ACHN (cell line): ENCODE measurements at regions not wholly inside any gene's neighbourhood (a gene's known extent, or its start where the extent isn't known, plus 50 kb on each side); places are given as distances from the start of the nearest gene placed in this dataset.
"Not testable (repeated sequence)": the region's sequence is repeated elsewhere in the genome, so short reads cannot be mapped to it uniquely, and the experiment has no call there.

Experiments used
- DNase-seq: peaks from one replicate; pipeline ENCODE4 v3.0.0-alpha.2; 2015
- in situ Hi-C: cut with HindIII; loops from 2 replicates; pipeline ENCODE4 v1.10.0; 2017; ENCODE audit warnings: low sequenced_read_pairs, low pct_ligation_motif_present, low pct_unique_long_range_greater_than_20kb

DNA sequence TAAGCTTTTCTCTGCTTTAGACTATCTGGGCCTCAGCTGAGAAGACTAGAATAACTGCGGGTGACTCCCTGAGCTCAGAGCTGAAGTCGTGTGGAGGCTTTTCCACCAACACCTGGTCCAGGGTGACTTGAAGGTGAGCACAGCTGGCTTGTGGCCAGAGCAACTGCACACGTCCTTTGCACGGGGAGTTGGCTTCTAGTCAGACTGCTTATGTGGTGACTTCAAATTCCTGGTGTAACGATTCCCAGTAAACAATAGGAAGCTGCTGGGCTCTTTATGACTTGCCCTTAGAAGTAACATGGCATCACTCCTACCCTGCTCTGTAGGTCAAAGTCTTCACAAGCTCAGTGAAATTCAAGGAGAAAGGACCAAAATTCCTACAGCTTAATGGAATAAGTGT is 800.6 kb upstream of the CDH6 start:
- in situ Hi-C loops = no loop called here

DNA sequence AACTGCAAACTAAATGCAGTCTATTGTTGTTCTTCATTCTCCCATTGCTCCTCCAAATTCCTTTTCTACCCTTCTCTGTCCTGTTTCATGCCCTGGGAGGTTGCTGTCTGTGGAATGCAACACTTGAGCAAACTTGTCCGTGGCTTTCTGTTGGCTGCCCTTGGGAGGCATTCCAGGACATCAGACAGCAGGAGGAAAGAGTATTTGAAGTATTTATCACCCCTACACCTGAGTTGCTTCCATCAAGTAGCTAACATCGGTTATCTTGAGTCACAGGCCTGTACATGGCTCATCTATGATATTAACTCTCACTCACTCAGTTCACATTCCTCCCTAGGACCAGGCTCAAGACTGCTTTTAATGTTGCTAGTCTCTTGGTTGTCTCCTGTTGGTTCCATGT is 803.4 kb upstream of the CDH6 start:
- in situ Hi-C loops = no loop called here

More for the DNA sequence above, 800.6 kb upstream of the CDH6 start:
- DNase-seq = no peak

DNA sequence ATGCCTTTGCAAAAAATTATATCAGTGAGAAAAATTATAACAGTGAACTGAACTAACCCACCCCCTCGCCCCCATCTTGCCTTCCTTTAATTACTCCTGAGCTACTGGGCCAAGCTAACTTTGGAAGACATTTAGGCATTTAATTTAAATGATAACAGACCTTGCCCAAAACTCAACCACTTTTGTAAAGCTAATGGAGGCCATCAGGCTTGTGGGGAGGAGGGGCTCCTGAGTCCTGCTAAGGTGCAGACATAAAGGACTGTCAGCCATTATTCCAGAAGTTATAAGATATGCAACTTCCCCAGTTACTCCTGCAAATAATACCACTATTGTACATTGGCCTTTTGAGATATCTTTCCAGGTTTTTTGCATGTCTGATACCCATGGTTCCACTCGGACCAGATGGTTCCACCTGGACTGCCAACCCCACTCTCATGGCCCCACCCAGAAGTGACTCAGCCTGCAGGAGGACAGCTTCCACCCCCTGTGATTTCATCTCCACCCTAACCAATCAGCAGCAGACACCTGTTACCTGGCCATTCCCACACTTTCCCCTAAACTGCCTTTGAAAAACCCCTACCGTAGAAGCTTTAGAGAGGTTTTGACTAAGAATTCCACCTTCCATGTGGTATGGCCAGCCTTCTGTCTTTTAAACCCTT is 805.4 kb upstream of the CDH6 start:
- in situ Hi-C loops = no loop called here
- DNase-seq = no peak

More for the DNA sequence above, 803.4 kb upstream of the CDH6 start:
- DNase-seq = no peak

DNA sequence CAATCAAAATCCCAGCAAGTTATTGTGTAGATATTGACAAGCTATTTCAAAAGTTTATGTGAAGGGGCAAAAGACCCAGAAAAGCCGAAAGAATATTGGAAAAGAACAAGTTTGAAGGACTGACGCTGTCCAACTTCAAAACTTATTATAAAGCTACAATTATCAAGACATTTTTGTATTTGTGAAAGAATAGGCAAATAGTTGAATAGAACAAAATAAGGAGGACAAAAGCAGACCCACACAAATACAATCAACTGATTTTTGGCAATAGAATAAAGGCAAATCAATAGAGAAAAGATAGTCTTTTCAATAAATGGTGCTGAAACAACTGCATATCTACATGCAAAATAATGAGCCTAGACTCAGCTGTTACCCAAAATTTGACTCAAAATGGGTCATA is 807.7 kb upstream of the CDH6 start:
- in situ Hi-C loops = no loop called here

DNA sequence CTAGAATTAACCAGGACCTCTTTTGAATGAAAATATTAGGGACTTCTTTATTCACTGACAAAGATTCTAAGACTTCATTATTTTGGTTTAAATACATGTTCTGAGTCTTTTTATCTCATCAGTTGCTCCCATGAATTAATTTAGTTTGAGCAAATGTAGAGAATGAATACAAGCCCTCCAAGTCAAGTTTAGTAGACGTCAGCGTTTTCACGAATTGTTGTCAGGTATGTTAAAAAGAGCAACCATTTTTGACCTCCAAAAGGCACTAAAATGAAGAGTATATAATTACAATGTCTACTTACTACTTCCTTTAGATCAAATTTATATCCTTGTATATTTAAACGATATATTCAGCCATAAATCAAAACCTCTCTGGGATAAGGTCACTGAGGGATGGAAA is 809.3 kb upstream of the CDH6 start:
- no peak for DNase-seq
- in situ Hi-C loops = no loop called here

More for the DNA sequence above, 807.7 kb upstream of the CDH6 start:
- no peak for DNase-seq

DNA sequence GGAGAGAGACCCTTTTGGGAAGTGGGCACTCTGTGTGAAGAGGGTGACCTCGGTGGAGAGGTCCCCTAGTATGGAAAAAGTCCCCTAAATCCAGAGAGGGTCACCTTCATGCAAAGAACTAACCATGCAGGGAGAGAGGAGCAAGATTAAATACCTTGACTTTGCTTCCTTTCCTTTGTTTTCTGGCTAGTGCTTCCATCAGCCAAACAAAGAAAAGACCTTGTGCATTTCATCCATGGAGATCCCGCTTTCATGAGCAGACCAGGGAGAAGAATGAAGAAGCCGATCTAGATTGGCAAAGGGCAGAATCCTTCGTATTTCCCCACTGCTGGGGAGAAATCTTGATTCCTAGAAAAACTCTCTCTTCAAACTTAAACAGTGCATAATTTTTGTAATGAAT is 813.3 kb upstream of the CDH6 start:
- in situ Hi-C loops = no loop called here
- no peak for DNase-seq

DNA sequence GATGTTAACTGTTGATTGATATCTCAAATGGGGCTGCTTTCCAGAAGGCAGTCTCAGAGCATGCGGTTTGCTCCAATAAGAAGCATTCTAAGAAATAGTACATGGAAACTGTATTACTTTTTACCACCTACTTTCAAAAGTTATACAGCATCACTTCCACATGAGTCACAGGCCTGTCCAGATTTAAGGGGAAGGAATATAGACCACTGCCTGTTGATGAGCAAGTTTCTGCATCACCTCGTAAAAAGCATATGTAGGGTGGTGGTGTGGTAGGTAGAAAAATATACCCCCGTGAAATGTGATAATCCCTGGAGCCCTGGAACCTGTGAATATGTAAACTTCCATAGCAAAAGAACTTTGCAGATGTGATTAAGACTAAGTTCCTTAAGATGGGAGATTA is 816.6 kb upstream of the CDH6 start:
- in situ Hi-C loops = no loop called here
- DNase-seq = no peak

DNA sequence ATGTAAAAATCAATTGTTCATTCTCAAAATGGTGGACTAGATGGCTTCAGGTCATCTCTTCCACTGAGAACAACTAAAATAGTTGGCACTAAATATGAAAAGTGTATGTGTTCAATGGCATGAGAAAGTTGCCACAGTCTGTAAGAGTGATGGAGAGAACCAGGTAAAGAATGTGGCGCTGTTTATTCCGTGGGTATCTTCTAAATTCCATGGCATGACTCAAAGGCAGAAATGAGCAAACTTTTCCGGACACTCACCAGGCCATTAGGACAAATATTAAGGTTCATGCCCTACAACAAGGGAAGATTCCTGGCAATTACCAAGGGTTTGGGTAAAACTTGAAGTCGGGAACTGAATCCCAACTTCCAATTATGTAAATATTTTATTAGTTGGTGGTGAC is 825.4 kb upstream of the CDH6 start:
- DNase-seq = no peak
- in situ Hi-C loops = no loop called here

DNA sequence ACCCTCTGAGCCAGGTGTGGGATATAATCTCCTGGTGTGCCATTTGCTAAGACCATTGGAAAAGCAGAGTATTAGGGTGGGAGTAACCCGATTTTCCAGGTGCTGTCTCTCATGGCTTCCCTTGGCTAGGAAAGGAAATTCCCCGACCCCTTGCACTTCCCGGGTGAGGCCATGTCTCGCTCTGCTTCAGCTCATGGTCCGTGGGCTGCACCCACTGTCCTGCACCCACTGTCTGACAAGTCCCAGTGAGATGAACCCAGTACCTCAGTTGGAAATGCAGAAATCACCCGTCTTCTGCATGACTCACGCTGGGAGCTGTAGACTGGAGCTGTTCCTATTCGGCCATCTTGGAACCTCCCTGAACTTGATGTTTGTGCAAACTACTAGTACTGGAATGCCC is 828.5 kb upstream of the CDH6 start:
- in situ Hi-C loops, DNase-seq: not testable (repeated sequence)

DNA sequence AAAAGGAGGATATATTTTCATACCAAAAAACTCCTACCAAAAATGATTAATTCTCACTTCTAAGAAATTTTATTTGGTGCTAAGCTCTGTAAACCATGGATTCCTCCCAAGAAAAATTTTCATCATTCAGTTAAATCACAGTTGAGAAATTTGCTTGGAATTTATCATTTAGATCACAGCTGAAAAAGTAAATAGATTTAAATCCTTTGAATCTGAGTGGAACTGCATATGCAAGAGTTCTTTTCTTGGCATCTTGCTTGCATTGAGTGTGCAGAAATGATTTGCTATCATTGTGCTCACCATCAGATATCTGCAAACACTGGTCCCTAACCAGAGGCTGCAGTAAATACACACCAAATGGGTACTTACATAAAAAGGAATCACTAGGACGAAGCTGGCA is 836.1 kb upstream of the CDH6 start:
- DNase-seq = no peak
- in situ Hi-C loops = no loop called here

DNA sequence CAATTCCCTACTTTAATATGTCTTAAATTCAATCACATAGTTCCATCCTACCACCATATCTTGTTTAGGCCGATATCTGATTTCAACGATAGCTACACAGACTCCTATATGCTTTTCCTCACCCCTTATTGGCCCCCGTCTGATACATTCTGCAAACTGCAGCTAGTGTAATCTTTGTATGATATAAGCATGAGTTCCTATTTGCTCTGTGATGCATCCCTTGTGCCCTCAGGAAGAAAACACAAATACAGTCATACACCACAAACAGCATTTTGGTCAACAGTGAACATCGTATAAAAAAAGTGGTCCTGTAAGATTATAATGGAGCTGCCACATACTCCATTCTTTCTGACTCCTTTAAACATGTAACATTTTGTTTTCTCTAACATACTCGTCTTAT is 837.8 kb upstream of the CDH6 start:
- no peak for DNase-seq
- in situ Hi-C loops = no loop called here

DNA sequence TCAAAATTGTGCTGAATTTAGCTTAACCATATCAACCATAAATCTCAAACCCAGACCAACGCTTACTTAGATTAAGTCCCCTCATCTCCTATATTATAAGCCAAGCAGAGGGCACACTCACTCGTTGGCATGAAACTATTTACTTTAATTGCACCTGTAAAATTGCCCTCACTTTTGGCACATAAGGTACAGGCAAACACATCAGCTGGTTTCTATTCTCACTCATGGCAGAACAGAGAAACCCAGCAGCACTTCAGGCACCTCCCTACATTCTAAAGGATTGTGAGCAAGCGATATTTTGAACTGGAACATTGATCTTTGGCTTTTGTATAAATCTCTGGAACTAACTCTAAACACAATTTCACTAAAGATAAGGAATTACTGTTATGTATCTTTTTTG is 845.6 kb upstream of the CDH6 start:
- in situ Hi-C loops = no loop called here
- no peak for DNase-seq

DNA sequence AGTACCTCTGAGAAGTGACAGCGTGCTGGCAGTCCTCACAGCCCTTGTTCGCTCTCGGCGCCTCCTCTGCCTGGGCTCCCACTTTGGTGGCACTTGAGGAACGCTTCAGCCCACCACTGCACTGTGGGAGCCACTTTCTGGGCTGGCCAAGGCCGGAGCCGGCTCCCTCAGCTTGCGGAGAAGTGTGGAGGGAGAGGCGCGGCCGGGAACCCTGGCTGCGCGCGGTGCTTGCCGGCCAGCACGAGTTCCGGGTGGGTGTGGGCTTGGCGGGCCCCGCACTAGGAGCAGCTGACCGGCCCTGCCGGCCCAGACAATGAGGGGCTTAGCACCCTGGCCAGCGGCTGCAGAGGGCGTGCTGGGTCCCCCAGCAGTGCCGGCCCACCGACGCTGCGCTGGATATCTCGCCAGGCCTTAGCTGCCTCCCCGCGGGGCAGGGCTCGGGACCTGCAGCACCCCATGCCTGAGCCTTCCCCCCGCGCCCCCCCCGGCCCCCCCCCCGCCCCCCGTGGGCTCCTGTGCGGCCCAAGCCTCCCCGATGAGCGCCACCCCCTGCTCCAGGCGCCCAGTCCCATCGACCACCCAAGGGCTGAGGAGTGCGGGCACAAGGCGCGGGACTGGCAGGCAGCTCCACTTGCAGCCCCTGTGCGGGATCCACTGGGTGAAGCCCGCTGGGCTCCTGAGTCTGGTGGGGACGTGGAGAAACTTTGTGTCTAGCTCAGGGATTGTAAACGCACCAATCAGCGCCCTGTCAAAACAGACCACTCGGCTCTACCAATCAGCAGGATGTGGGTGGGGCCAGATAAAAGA is 847.7 kb upstream of the CDH6 start:
- in situ Hi-C loops, DNase-seq: not testable (repeated sequence)

DNA sequence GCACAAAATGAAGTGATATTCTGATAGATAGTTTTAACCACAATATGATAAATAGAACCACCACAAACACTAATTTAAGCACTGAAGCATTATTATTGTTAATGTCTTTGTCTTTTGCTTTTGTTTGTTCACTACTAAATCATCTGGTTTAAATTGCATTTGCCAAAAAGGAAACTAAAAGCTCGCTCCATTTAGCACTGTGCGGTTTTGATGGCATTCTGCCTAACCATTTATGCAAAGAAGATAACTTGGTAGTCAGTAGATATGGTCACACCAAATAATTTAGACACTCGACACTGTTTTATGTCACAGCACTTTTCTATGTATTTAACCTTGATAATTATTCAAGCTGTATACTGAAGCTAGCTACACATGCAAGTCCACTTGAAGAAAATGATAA is 849.8 kb upstream of the CDH6 start:
- no peak for DNase-seq
- in situ Hi-C loops = no loop called here

DNA sequence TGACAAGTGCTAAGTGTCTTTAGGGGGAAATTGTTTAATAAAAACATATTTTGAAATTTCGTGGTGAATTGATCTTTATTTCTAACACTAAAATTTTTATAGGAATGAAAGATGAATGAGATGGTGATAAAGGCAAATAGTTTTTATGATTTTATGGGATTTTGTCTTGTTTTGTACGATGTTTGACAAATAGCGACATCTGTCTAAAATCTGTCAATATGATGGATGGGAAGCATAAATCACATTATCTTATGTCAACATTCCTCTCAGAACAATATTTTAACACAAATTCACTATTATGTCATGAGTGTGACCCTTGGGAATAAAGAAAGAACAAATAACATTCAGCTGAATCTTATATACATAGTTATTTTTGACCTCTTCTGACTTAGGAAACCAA is 852.0 kb upstream of the CDH6 start:
- DNase-seq = no peak
- in situ Hi-C loops = no loop called here

DNA sequence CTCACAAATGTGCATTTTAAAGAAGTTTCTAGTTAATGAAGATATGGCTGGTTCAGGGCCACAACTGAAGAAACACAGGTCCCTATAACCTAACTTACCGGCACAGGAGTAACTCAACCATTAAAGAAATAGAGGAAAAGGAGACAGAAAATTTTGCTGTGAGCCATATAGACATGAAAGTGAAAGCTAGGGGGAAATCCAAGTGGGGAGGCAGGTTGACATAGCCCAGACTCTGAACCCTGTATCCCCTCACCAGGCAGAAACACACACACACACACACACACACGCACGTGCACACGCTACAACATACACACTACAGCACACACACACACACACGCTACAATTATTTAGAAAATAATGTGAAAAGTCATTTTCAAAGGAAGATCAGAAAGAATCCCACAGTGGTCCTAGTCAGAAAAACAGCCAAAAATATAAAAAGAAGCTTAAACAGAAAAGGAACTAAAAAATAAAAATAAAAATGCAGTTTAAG is 856.4 kb upstream of the CDH6 start:
- in situ Hi-C loops = no loop called here

DNA sequence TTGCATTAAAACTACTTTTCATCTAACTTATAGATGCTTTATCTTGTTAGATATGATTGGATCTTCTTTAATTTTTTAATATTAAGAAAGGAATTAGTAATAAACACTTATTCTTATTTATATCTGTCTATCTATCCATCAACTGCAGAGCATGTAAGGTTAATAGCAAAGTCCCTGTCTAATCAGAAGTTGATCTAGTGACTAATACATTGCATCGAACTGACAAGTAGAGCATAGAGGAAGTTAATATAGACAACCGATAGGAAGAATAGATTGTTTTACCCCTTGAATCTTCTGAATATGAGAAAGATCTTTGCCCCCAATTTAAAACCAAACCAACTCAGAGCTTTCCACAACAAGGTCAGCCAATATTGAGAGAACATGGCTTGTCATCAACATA is 862.0 kb upstream of the CDH6 start:
- in situ Hi-C loops = no loop called here
- no peak for DNase-seq

More for the DNA sequence above, 856.4 kb upstream of the CDH6 start:
- DNase-seq = no peak

DNA sequence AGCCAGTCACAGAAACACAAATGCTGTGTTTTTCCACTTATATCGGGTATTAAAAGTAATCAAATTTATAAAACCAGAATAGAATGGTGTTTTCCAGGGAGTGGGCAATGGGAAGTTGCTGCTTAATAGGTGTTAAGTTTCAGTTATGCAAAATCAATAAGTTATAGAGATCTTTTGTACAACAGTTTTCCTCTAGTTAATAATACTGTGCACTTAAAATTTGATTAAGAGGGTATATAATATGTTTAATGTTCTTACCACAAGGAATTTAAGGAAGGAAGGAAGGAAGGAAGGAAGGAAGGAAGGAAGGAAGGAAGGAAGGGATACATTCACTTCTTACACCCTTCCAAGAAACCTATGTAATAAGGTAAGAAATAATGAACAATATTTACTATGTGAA is 867.7 kb upstream of the CDH6 start:
- in situ Hi-C loops = no loop called here
- no peak for DNase-seq

DNA sequence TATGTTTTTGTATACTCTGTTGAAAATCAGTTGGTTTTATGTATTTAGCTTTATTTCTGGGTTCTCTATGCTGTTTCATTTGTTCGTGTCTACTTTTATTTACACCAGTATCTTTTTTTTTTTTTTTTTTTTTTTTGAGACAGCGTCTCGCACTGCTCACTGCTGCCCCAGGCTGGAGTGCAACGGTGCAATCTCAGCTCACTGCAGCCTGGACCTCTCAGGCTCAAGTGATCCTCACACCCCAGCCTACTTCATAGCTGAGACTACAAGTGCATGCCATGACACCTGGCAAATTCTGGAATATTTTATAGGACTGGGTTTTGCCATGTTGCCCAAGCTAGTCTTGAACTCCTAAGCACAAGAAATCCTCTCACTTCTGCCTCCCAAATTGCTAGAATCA is 869.4 kb upstream of the CDH6 start:
- in situ Hi-C loops = no loop called here
- no peak for DNase-seq

DNA sequence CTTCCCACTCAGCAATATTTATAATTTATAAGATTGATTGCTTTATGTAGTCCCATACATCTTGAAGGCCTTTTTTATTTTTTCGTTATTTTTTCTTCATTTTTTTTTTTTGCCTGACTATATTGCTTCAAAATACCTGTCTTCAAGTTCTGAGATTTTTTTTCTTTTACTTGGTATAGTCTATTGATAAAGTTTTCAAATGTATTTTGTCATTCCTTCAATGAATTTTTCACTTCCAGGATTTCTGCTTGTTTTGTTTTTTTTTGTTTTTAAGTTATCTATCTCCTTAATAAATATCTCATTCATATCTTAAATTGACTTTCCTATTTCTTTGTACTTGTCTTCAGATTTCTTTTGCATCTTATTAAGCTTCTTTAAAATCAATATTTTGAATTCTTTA is 905.6 kb upstream of the CDH6 start:
- in situ Hi-C loops = no loop called here

More for the DNA sequence above, 905.6 kb upstream of the CDH6 start:
- no peak for DNase-seq
